Fibroblast of pulmonary artery (primary cell): ENCODE measurements at regions not wholly inside any gene's neighbourhood (a gene's known extent, or its start where the extent isn't known, plus 50 kb on each side); places are given as distances from the start of the nearest gene placed in this dataset.

Source experiments
- DNase-seq: peaks from one replicate; pipeline ENCODE4 v3.0.0-alpha.2; 2010; ENCODE audit warnings: low read depth
- H3K4me3 ChIP-seq: replicated peaks from 2 replicates; pipeline ENCODE4 v1.5.1; 2011; ENCODE audit warnings: low read depth, mild to moderate bottlenecking, control low read depth, low read length, moderate library complexity
- CTCF ChIP-seq: IDR thresholded peaks from 2 replicates; pipeline ENCODE4 v1.5.1; 2011; ENCODE audit warnings: mild to moderate bottlenecking, control low read depth, low read length, inconsistent platforms; ENCODE audit errors: missing control alignments

GRCh38 chr7:17009007-17009719, 127.4 kb upstream of the AGR3 start:
- DNase-seq: peak; percentile 70
- H3K4me3 ChIP-seq: no peak overlapping the region
- peak; percentile 44 for TF ChIP-seq CTCF

- no peak for DNase-seq
- no peak for TF ChIP-seq CTCF
- H3K4me3 ChIP-seq: no peak overlapping the region
Observed at GRCh38 chr7:17009933-17010332, 128.2 kb upstream of the AGR3 start.

- DNase-seq: no peak
- no peak overlapping the region for H3K4me3 ChIP-seq
- no peak for TF ChIP-seq CTCF
Observed at GRCh38 chr7:17010637-17011300, 129.0 kb upstream of the AGR3 start.

- DNase-seq: peak; percentile 35
- no peak for TF ChIP-seq CTCF
- H3K4me3 ChIP-seq: no peak overlapping the region
Observed at GRCh38 chr7:17013204-17013603, 131.4 kb upstream of the AGR3 start.

GRCh38 chr7:17014686-17015085, 132.9 kb upstream of the AGR3 start:
- TF ChIP-seq CTCF: no peak
- no peak overlapping the region for H3K4me3 ChIP-seq
- DNase-seq: no peak

- TF ChIP-seq CTCF: no peak
- DNase-seq: peak; percentile 52
- no peak overlapping the region for H3K4me3 ChIP-seq
Observed at GRCh38 chr7:17015598-17016031, 133.8 kb upstream of the AGR3 start.
